ENCODE measurements at regions not wholly inside any gene's neighbourhood (a gene's known extent, or its start where the extent isn't known, plus 50 kb on each side); places are given as distances from the start of the nearest gene placed in this dataset.

DNA sequence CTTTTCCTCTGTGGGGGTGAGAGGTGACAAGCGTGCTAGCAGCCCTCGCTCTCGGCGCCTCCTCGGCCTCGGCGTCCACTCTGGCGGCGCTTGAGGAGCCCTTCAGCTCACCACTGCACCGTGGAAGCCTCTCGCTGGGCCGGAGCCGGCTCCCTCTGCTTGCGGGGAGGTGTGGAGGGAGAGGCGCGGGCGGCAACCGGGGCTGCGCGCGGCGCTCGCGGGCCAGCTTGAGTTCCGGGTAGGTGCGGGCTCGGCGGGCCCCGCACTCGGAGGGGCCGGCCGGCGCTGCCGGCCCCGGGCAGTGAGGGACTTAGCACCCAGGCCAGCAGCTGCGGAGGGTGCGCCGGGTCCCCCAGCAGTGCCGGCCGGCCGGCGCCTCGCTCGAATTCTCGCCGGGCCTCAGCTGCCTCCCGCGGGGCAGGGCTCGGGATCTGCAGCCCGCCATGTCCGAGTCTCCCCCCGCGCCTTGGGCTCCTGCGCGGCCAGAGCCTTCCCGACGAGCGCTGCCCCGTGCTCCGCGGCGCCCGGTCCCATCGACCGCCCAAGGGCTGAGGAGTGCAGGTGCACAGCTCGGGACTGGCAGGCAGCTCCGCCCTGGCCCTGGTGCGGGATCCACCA, 352.8 kb upstream of the PODXL start:
- Histone ChIP-seq H3K9me3 (ENCODE audit: insufficient read depth, low read depth, low read length) (no peaks in the 10 kb centered on the region), H3K79me2 (ENCODE audit: insufficient read depth, low read length) (no peaks in the 10 kb centered on the region), H3K4me1 (ENCODE audit: insufficient read depth, low read length, poor library complexity, severe bottlenecking) (no peaks in the 10 kb centered on the region), H3K9me2 (replicated peaks; ENCODE audit: low read depth, low read length) (no peaks in the 10 kb centered on the region), H3K4me2 (ENCODE audit: low read depth, low read length, poor library complexity, severe bottlenecking) (no peak overlapping the region), H3K36me3 (ENCODE audit: insufficient read depth, low read length) (no peaks in the 10 kb centered on the region), H3F3A (ENCODE audit: low read depth) (no peaks in the 10 kb centered on the region), H4K20me1 (ENCODE audit: insufficient read depth, low read length, poor library complexity, severe bottlenecking) (no peaks in the 10 kb centered on the region), H3K27me3 (ENCODE audit: insufficient read depth, low read length, poor library complexity, severe bottlenecking) (no peaks in the 10 kb centered on the region), H3K4me3 (ENCODE audit: low read length, poor library complexity, severe bottlenecking) (no peak overlapping the region), H3K9ac (ENCODE audit: low read depth, low read length, poor library complexity, severe bottlenecking) (no peak overlapping the region), H2AFZ (ENCODE audit: low read length) (no peak overlapping the region)
- TF ChIP-seq, protein P1, sequence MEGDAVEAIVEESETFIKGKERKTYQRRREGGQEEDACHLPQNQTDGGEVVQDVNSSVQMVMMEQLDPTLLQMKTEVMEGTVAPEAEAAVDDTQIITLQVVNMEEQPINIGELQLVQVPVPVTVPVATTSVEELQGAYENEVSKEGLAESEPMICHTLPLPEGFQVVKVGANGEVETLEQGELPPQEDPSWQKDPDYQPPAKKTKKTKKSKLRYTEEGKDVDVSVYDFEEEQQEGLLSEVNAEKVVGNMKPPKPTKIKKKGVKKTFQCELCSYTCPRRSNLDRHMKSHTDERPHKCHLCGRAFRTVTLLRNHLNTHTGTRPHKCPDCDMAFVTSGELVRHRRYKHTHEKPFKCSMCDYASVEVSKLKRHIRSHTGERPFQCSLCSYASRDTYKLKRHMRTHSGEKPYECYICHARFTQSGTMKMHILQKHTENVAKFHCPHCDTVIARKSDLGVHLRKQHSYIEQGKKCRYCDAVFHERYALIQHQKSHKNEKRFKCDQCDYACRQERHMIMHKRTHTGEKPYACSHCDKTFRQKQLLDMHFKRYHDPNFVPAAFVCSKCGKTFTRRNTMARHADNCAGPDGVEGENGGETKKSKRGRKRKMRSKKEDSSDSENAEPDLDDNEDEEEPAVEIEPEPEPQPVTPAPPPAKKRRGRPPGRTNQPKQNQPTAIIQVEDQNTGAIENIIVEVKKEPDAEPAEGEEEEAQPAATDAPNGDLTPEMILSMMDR (conservative IDR thresholded peaks at IDR 0.05; ENCODE audit: low read length), result no peak
- no peak for TF ChIP-seq EZH2phosphoT487 (IDR thresholded peaks at IDR 0.05; ENCODE audit: borderline replicate concordance)

DNA sequence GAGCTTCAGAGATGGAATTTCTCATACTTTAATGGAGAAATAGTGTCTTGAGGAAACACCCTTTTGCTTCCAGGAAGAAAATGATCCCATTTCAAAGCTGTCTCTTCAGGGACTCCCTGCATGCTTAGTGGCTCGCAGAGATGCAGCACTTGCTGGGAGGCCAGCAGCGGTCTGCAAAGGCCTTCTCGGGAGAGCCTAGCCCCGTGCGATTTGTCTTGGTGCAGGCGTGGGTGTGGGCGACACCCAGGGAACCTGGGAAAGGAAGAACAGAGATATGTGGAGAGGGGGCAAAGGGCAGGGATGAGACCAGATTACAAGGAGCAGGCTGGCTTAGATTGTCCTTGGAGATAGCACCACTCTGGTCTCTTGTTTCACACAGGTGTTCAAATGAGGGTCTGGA, 352.3 kb upstream of the PODXL start:
- H3K27me3 ChIP-seq (ENCODE audit: insufficient read depth, low read length, poor library complexity, severe bottlenecking), result no peaks in the 10 kb centered on the region
- no peaks in the 10 kb centered on the region for H3K4me1 ChIP-seq (ENCODE audit: insufficient read depth, low read length, poor library complexity, severe bottlenecking)
- H3K36me3 ChIP-seq (ENCODE audit: insufficient read depth, low read length), result no peaks in the 10 kb centered on the region
- no peaks in the 10 kb centered on the region for H4K20me1 ChIP-seq (ENCODE audit: insufficient read depth, low read length, poor library complexity, severe bottlenecking)
- no peak overlapping the region for H3K4me3 ChIP-seq (ENCODE audit: low read length, poor library complexity, severe bottlenecking)
- H3F3A ChIP-seq (ENCODE audit: low read depth), result no peaks in the 10 kb centered on the region
- H3K79me2 ChIP-seq (ENCODE audit: insufficient read depth, low read length), result no peaks in the 10 kb centered on the region
- TF ChIP-seq, protein P1 (conservative IDR thresholded peaks at IDR 0.05; ENCODE audit: low read length), result no peak
- no peak for TF ChIP-seq EZH2phosphoT487 (IDR thresholded peaks at IDR 0.05; ENCODE audit: borderline replicate concordance)
- H3K4me2 ChIP-seq (ENCODE audit: low read depth, low read length, poor library complexity, severe bottlenecking), result no peak overlapping the region
- no peak overlapping the region for H3K9ac ChIP-seq (ENCODE audit: low read depth, low read length, poor library complexity, severe bottlenecking)
- no peak overlapping the region for H2AFZ ChIP-seq (ENCODE audit: low read length)
- no peaks in the 10 kb centered on the region for H3K9me2 ChIP-seq (replicated peaks; ENCODE audit: low read depth, low read length)
- no peaks in the 10 kb centered on the region for H3K9me3 ChIP-seq (ENCODE audit: insufficient read depth, low read depth, low read length)

DNA sequence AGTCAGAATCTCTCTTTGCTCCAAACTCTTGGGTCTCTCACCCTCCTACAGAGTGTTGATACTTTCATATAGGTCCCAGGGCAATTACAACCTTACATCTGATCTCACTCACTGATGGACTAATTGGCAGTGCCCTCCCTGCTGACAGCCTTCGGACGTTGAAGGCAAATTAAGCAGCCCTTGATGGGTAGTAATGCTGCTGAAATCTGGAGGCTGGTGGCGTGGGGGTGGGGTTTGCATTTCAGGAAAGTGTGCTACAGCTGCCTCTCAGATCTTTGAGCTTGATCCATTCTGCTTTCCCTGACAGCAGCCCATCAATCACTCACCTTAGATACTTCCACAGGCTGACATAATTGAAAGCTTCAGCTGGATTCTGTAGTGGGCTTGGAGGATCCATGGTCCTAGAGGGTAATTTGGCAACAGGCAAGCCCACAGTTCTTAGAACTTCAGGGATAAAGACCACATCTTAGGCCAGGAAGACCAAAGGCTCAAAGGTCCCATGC, 349.1 kb upstream of the PODXL start:
- Histone ChIP-seq H3K9me2 (replicated peaks; ENCODE audit: low read depth, low read length) (no peaks in the 10 kb centered on the region), H3K27me3 (ENCODE audit: insufficient read depth, low read length, poor library complexity, severe bottlenecking) (no peaks in the 10 kb centered on the region), H3K9me3 (ENCODE audit: insufficient read depth, low read depth, low read length) (no peaks in the 10 kb centered on the region), H3K9ac (ENCODE audit: low read depth, low read length, poor library complexity, severe bottlenecking) (no peak overlapping the region), H3K4me1 (ENCODE audit: insufficient read depth, low read length, poor library complexity, severe bottlenecking) (no peaks in the 10 kb centered on the region), H3K36me3 (ENCODE audit: insufficient read depth, low read length) (no peaks in the 10 kb centered on the region), H3F3A (ENCODE audit: low read depth) (no peaks in the 10 kb centered on the region), H3K79me2 (ENCODE audit: insufficient read depth, low read length) (no peaks in the 10 kb centered on the region), H3K4me3 (ENCODE audit: low read length, poor library complexity, severe bottlenecking) (no peak overlapping the region), H2AFZ (ENCODE audit: low read length) (no peak overlapping the region), H3K4me2 (ENCODE audit: low read depth, low read length, poor library complexity, severe bottlenecking) (no peak overlapping the region), H4K20me1 (ENCODE audit: insufficient read depth, low read length, poor library complexity, severe bottlenecking) (no peaks in the 10 kb centered on the region)
- TF ChIP-seq EZH2phosphoT487 (IDR thresholded peaks at IDR 0.05; ENCODE audit: borderline replicate concordance), result no peak
- TF ChIP-seq, protein P1 (conservative IDR thresholded peaks at IDR 0.05; ENCODE audit: low read length), result no peak
